Endothelial cell of umbilical vein (primary cell): ENCODE measurements at regions not wholly inside any gene's neighbourhood (a gene's known extent, or its start where the extent isn't known, plus 50 kb on each side); places are given as distances from the start of the nearest gene placed in this dataset.

Experiments used
- CTCF ChIP-seq, 2 donors: IDR thresholded peaks; 1 replicate in 1 of 2; 2 replicates in 1 of 2; pipeline ENCODE4 v1.5.1; 2011; ENCODE audit warnings: low read length in 2 of 2, mild to moderate bottlenecking in 2 of 2, moderate library complexity in 2 of 2, control low read depth in 1 of 2, inconsistent platforms in 1 of 2, low read depth in 1 of 2; ENCODE audit not compliant: insufficient read depth in 1 of 2; ENCODE audit errors: extremely low read depth in 1 of 2
- EZH2 ChIP-seq: IDR thresholded peaks from 2 replicates; pipeline ENCODE4 v1.6.1; 2012; ENCODE audit warnings: borderline replicate concordance, low read depth, mild to moderate bottlenecking, moderate library complexity, low read length, inconsistent platforms; ENCODE audit not compliant: severe bottlenecking
- JUN ChIP-seq: IDR thresholded peaks from 2 replicates; pipeline ENCODE4 v1.6.1; 2011; ENCODE audit warnings: borderline replicate concordance, low read depth; ENCODE audit not compliant: insufficient read length, insufficient read depth
- POLR2A ChIP-seq: IDR thresholded peaks from 2 replicates; pipeline ENCODE4 v1.6.1; 2012; ENCODE audit warnings: low read depth, mild to moderate bottlenecking, control low read depth, low read length

GRCh38 chr12:75591628-75592027, 80.2 kb upstream of the KRR1 start:
- no peak for TF ChIP-seq POLR2A
- TF ChIP-seq CTCF (IDR thresholded peaks at IDR 0.05; ENCODE audit: extremely low read depth in 1 of 2, insufficient read depth in 1 of 2, low read depth in 1 of 2, low read length in 2 of 2), result no peak
- TF ChIP-seq EZH2, result no peak
- no peak for TF ChIP-seq JUN
